Tibial artery (tissue), 4 donors: ENCODE measurements at regions not wholly inside any gene's neighbourhood (a gene's known extent, or its start where the extent isn't known, plus 50 kb on each side); places are given as distances from the start of the nearest gene placed in this dataset.

Source experiments
- DNase-seq, 2 donors: peaks; one replicate each; pipeline ENCODE4 v3.0.0-alpha.2; 2019
- H3K27ac ChIP-seq, 2 donors: fragments of 200-600 bp; sonication (generic) in 1 of 2; 1 replicate in 1 of 2; 2 replicates in 1 of 2; pipeline ENCODE4 v1.5.1; 2018 to 2019; ENCODE audit warnings: mild to moderate bottlenecking in 1 of 2
- H3K27me3 ChIP-seq, 2 donors: fragments of 200-600 bp; sonication (generic) in 1 of 2; one replicate each; pipeline versions ENCODE4 v1.5.1 to v1.6.0; 2016 to 2019
- H3K36me3 ChIP-seq, 3 donors: fragments of 200-600 bp; sonication (generic) in 2 of 3; one replicate each; pipeline ENCODE4 v1.5.1; 2016 to 2019; ENCODE audit warnings: mild to moderate bottlenecking in 2 of 3
- H3K4me1 ChIP-seq, 4 donors: fragments of 200-600 bp; sonication (generic) in 2 of 4; 1 replicate in 3 of 4; 2 replicates in 1 of 4; pipeline ENCODE4 v1.5.1; 2016 to 2019
- H3K4me3 ChIP-seq, 2 donors: fragments of 200-600 bp; sonication (generic) in 1 of 2; 1 replicate in 1 of 2; 2 replicates in 1 of 2; pipeline ENCODE4 v1.5.1; 2018 to 2019; ENCODE audit warnings: mild to moderate bottlenecking in 2 of 2
- H3K9me3 ChIP-seq, 3 donors: fragments of 200-600 bp; sonication (generic) in 1 of 3; one replicate each; pipeline ENCODE4 v1.5.1; 2016 to 2019
- intact Hi-C: fragments of 100-400 bp; cut with DNase I; formaldehyde crosslinking; loops from one replicate; pipeline ENCODE4 v1.15.0; 2023; ENCODE audit warnings: low total_unique reads
- TF ChIP-seq, protein P1 (sequence below), 2 experiments: fragments of 200-600 bp in 1 of 2; fragments of 450-650 bp in 1 of 2; IDR thresholded peaks; one replicate each; pipeline ENCODE4 v1.5.1; 2017 to 2019; ENCODE audit warnings: antibody characterized with exemption in 2 of 2, mild to moderate bottlenecking in 1 of 2, moderate library complexity in 1 of 2

DNA sequence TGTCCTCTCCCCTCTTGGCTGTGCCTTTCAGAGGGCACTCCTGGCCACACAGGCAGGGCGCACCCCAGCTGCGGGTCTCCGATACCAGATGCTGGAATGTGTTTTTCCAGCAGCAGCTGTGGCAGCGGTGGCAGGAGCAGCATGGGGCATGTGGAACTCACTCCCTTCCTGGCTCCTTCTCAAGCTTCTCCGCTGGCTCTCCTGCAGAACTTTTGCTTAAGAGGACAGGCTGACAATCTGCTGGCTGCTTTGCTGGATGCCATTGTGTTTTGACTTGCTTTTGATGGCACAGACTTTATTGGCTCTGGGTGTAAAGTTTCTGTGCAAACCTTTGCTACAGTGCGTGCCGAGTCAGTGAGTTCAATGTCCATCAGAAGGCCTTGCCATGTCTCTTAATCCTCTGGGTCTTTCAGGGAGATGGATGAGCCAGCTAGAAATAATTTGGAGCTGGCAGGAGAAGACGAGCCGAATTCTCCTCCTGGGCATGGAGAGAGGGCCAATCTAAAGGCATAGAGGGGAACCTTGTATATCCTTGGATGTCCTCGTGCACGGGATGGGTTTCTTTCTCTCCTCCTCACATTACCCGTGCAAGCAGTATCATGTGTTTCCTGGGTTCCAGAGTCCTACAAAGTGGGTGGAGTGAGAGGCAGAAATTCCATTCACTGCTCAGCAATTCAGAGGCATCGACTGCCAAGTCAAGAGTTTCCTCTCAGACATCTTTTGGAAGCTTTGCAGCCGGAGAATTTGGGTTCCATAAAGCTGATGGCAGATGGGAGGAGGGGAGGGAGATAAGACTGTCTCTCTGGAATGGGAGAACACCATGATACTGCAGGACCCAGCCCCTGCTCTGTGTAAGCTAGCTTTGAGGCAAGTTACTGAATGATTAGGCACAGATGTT, 231.2 kb downstream of the FGF9 start:
- no peak for DNase-seq
- Histone ChIP-seq H3K27ac (peak overlapping the region in 1 of 2 donors; percentile 37), H3K4me3 (no peak overlapping the region), H3K27me3 (no peaks in the 10 kb centered on the region), H3K4me1 (peaks cover 0 to 18% (median 9%) of the 10 kb centered on the region in 4 donors), H3K9me3 (no peaks in the 10 kb centered on the region), H3K36me3 (no peaks in the 10 kb centered on the region)
- TF ChIP-seq, protein P1, sequence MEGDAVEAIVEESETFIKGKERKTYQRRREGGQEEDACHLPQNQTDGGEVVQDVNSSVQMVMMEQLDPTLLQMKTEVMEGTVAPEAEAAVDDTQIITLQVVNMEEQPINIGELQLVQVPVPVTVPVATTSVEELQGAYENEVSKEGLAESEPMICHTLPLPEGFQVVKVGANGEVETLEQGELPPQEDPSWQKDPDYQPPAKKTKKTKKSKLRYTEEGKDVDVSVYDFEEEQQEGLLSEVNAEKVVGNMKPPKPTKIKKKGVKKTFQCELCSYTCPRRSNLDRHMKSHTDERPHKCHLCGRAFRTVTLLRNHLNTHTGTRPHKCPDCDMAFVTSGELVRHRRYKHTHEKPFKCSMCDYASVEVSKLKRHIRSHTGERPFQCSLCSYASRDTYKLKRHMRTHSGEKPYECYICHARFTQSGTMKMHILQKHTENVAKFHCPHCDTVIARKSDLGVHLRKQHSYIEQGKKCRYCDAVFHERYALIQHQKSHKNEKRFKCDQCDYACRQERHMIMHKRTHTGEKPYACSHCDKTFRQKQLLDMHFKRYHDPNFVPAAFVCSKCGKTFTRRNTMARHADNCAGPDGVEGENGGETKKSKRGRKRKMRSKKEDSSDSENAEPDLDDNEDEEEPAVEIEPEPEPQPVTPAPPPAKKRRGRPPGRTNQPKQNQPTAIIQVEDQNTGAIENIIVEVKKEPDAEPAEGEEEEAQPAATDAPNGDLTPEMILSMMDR (IDR thresholded peaks at IDR 0.05) = no peak
- intact Hi-C loops = no loop called here

DNA sequence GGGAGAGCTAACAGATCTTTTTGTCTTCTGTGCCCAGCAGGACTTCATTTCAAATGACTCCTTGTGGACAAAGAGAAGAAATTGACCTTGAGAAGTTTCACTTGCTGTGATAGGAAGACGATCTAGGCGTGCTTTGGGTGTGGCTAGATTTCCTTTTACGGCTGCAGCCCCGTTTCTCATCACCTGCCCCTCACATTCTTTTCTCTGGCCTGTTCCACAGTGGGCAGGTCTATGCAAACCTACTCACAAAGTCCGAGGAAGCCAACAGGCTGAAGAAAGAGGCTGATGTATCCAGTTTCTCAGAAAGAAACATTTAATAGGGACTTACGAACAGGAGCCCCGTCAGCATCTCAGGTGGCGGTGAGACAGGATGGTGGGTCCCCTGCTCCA, 231.8 kb downstream of the FGF9 start:
- no peak for DNase-seq
- Histone ChIP-seq H3K9me3 (no peaks in the 10 kb centered on the region), H3K4me1 (peaks cover 0 to 18% (median 9%) of the 10 kb centered on the region in 4 donors), H3K4me3 (no peak overlapping the region), H3K27me3 (no peaks in the 10 kb centered on the region), H3K27ac (no peak overlapping the region), H3K36me3 (no peaks in the 10 kb centered on the region)
- TF ChIP-seq, protein P1 (IDR thresholded peaks at IDR 0.05) = no peak
- intact Hi-C loops = no loop called here

DNA sequence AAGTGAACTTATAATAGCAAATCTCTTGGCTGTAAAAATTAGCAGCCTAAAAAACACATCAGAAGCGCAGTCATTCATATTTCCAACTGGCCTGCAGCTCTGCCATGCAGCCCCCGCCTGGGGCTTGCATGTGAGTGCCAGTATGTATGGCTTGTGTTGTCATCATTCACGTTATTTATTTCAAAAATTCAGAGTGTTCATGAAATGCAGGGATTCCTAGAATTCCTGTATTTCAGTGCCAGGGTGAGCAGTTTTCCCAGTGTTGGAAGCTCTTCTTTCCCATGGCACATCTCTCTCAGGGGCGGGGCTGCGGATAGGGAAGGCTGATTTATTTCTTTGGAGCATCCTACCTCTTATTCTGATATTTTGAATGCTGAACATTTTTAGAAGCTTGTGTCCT, 234.6 kb downstream of the FGF9 start:
- Histone ChIP-seq H3K27ac (no peak overlapping the region), H3K9me3 (no peaks in the 10 kb centered on the region), H3K4me3 (no peak overlapping the region), H3K36me3 (no peaks in the 10 kb centered on the region), H3K27me3 (no peaks in the 10 kb centered on the region), H3K4me1 (peaks cover 0 to 18% (median 9%) of the 10 kb centered on the region in 4 donors)
- TF ChIP-seq, protein P1 (IDR thresholded peaks at IDR 0.05) = no peak
- intact Hi-C loops = no loop called here
- DNase-seq = no peak

DNA sequence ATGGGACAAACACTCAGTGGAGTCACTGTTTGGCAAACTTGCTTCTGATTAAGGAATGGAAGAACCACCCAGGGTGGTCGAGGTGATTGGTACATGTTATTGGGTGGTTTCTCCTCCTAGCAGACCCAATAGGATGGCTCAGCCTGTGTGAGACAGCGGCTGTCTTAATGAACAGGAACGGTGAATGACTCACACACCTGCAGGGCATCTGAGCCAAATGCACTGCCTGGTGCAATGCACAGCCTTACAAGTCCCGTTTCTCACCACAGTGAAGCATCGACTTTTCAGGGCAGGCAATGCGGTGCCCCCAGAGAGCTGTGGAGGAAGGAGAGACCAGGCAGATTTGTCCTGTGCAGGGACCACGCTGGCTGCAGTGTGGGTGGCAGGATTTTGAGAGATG, 238.5 kb downstream of the FGF9 start:
- no peaks in the 10 kb centered on the region for H3K27me3 ChIP-seq
- TF ChIP-seq, protein P1 (IDR thresholded peaks at IDR 0.05) = no peak
- no peak overlapping the region for H3K4me3 ChIP-seq
- DNase-seq = no peak
- no peaks in the 10 kb centered on the region for H3K4me1 ChIP-seq
- no peaks in the 10 kb centered on the region for H3K9me3 ChIP-seq
- intact Hi-C loops = no loop called here
- H3K27ac ChIP-seq = no peak overlapping the region
- H3K36me3 ChIP-seq = no peaks in the 10 kb centered on the region

DNA sequence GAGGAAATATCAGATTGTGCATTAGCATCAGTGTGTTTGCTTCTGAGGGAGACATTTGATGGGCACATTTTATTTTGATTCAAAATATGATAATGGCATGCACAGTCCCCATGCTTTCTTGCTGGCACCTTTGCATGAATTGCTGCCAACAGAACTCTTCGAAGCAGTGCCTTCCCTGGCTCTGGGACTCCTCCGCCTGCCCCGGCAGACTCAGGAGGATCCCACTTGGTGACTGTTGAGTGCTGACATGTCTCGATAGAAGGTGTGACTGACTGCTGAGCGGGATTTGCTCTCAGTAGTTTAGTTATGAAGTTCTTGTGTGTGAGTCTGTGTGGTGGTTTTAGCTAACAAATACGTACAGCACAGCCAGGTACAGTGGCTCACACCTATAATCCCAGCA, 239.7 kb downstream of the FGF9 start:
- no peak for DNase-seq
- intact Hi-C loops = no loop called here
- H3K27me3 ChIP-seq = no peaks in the 10 kb centered on the region
- no peak overlapping the region for H3K4me3 ChIP-seq
- H3K4me1 ChIP-seq = no peaks in the 10 kb centered on the region
- no peaks in the 10 kb centered on the region for H3K36me3 ChIP-seq
- TF ChIP-seq, protein P1 (IDR thresholded peaks at IDR 0.05) = no peak
- H3K27ac ChIP-seq = no peak overlapping the region
- H3K9me3 ChIP-seq = no peaks in the 10 kb centered on the region
